ENCODE measurements at regions not wholly inside any gene's neighbourhood (a gene's known extent, or its start where the extent isn't known, plus 50 kb on each side); places are given as distances from the start of the nearest gene placed in this dataset.

GRCh38 chr5:63131626-63132285 is 553.1 kb downstream of the LRRC70 start:
- Histone ChIP-seq H3K4me1 (ENCODE audit: control insufficient read depth, insufficient read depth, low read length) (no peaks in the 10 kb centered on the region), H3K9ac (ENCODE audit: control insufficient read depth, insufficient read depth, low read length) (no peak overlapping the region), H3K79me2 (ENCODE audit: control insufficient read depth, insufficient read depth, low read length) (no peaks in the 10 kb centered on the region), H3K27ac (ENCODE audit: control insufficient read depth, insufficient read depth) (no peak overlapping the region), H2AFZ (ENCODE audit: control insufficient read depth, low read depth, low read length) (no peak overlapping the region), H3K4me3 (no peak overlapping the region), H3K27me3 (replicated peaks in 1 of 2; ENCODE audit: control insufficient read depth in 2 of 2, insufficient read depth in 2 of 2, low read length in 1 of 2) (no peaks in the 10 kb centered on the region), H4K20me1 (ENCODE audit: control insufficient read depth, insufficient read depth) (no peaks in the 10 kb centered on the region), H3K36me3 (ENCODE audit: control insufficient read depth in 2 of 2, insufficient read depth in 2 of 2, low read length in 1 of 2) (no peaks in the 10 kb centered on the region), H3K9me3 (replicated peaks; ENCODE audit: control insufficient read depth, insufficient read depth, low read length) (no peaks in the 10 kb centered on the region), H3K4me2 (ENCODE audit: control insufficient read depth, insufficient read depth) (no peak overlapping the region)
- BruUV-seq (replicated peaks), result no TSS peak
- RAD21 ChIA-PET (ENCODE audit: unreplicated experiment), result no interaction called here
- no peak for DNase-seq (ENCODE audit: low read depth, low spot score)
- CTCF ChIA-PET, result no interaction called here
- in situ Hi-C loops (cut with MboI), result no loop called here
- ATAC-seq, result no peak
- WGBS (ENCODE audit: insufficient coverage, insufficient replicate concordance, low lambda C conversion rate, missing lambda C conversion rate), result 12% methylated on average over 3 of the region's 3 CpGs
- TF ChIP-seq ZNF622 (IDR thresholded peaks at IDR 0.05) (no peak), ZZZ3 (IDR thresholded peaks at IDR 0.05; ENCODE audit: control insufficient read depth, insufficient read length, low read depth) (no peak), SUZ12 (IDR thresholded peaks at IDR 0.05; ENCODE audit: unreplicated experiment) (no peak), USF1 (IDR thresholded peaks at IDR 0.05; ENCODE audit: borderline replicate concordance, extremely low read length, insufficient read depth, low read depth, low read length) (no peak), CBX5 (IDR thresholded peaks at IDR 0.05; ENCODE audit: low read depth) (no peak), TCF3 (IDR thresholded peaks at IDR 0.05; ENCODE audit: borderline replicate concordance, insufficient read depth, low read depth, low read length) (no peak), DPF2 (IDR thresholded peaks at IDR 0.05) (no peak), JUNB (IDR thresholded peaks at IDR 0.05) (no peak), ZBED1 (IDR thresholded peaks at IDR 0.05; ENCODE audit: borderline replicate concordance) (no peak), RAD21 (IDR thresholded peaks at IDR 0.05; ENCODE audit: insufficient read depth, low read depth, low read length) (no peak), NFYA (IDR thresholded peaks at IDR 0.05; ENCODE audit: borderline replicate concordance, low read depth, low read length) (no peak), YY1 (IDR thresholded peaks at IDR 0.05; ENCODE audit: low read depth, low read length) (no peak), TARDBP (IDR thresholded peaks at IDR 0.05; ENCODE audit: borderline replicate concordance) (no peak), ESRRA (IDR thresholded peaks at IDR 0.05; ENCODE audit: low read length) (no peak), SPI1 (IDR thresholded peaks at IDR 0.05; ENCODE audit: borderline replicate concordance, insufficient read depth, low read depth, low read length) (no peak), CREM (IDR thresholded peaks at IDR 0.05; ENCODE audit: low read depth) (no peak), MEF2B (IDR thresholded peaks at IDR 0.05; ENCODE audit: partially characterized antibody, poor library complexity, severe bottlenecking) (no peak), RFX5 (IDR thresholded peaks at IDR 0.05; ENCODE audit: low read depth, low read length) (no peak), ZBTB33 (IDR thresholded peaks at IDR 0.05) (no peak), PAX5 (IDR thresholded peaks at IDR 0.05; ENCODE audit: borderline replicate concordance, low read depth, low read length) (no peak)
- POLR2A ChIA-PET, result no interaction called here
- FAIRE-seq, result no peak
- intact Hi-C loops (cut with micrococcal nuclease; ENCODE audit: unreplicated experiment), result no loop called here
- SMC1A ChIA-PET (ENCODE audit: uncharacterized antibody, unreplicated experiment), result no interaction called here

All from GM12878 (cell line).